ENCODE measurements at regions not wholly inside any gene's neighbourhood (a gene's known extent, or its start where the extent isn't known, plus 50 kb on each side); places are given as distances from the start of the nearest gene placed in this dataset.

DNA sequence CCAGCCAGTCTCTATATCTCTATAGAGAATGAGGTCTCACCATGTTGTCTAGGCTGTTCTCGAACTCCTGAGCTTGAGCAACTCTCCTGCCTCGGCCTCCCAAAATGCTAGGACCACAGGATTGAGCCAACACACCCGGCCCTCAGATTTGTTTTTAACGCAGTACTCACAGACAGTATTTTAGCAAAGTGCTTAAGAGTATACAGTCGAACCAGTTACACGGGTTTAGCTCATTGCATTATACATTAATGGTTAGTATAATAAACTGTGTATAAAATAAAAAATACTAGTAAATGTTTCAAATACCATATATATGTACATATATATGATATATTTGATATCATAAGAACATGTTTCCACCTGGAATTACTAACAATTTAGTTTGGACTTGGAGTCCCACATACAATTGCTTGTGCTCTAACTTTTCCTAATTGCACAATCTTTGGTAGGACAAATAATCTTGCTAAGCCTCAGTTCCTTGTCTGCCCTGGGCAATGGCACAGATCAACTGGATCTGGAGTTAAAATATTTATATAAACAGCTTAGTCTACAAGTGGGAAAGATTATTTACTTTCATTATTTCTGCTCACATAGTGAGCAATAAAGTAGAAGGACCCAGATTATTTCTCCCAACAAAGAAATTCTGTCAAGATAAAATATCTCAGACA, 508.9 kb upstream of the LRATD1 start:
- no peak for DNase-seq

DNA sequence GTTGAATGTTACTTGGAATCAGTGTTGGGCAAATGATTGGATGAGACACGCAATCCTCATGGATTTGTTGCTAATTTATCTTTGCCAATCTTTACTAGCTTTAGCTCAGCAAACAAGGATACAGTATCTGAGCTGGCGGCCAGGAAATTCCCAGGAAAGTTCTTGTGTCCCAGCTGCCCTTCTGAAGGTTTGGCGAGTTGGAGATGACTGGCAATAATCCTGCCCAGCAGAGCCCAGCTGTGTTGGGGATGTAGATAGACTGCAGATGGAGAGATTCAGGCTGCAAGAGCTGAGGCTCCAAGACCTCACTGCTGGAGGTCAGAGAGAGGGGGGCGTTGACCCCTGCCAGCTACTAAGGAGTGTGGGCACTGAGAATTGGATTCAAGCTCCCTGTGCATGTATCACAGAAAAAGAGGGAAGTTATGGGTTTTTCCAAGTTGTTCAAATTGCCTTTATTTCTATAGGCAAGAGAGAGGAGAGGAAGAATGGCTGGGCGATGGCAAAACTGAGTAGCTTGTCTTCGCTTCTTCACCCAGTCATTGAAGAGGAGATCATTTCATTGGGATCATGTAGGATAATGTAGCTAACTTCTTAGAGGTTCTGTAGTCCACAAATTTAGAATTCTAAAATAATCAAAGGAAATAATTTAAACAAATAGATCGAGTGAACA, 506.8 kb upstream of the LRATD1 start:
- no peak for DNase-seq

DNA sequence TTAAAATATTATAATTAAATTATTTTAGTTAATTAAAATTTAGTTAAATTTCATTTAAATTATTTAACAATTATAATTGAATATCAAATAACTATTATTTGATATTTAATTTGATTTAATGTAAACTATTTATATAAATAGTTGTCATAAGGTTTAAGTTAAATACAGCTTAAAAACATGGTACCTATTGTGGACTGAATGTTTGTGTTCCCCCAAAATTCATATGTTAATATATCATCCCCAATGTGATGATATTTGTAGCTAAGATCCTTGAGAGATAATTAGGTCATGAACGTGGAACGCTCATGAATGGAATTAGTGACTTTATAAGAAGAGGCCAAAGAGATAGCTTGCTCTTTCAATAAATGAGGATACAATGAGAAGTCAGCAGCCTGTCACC, 505.7 kb upstream of the LRATD1 start:
- no peak for DNase-seq

DNA sequence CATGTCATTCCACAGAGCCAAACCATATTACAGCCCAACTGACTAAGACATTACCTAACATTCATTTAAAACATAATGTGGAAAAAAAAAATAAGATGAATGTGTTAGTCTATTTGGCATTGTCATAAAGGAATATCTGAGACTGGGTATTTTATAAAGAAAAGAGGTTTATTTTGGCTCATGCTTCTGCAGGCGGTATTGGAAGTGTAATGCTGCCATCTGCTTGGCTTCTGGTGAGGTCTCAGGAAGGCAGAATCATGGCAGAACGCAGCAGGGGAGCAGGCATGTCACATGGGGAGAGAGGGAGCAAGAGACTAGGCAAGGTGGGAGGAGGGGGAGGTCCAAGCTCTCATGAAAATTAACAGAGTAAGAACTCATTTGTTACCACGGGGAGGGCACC, 504.8 kb upstream of the LRATD1 start:
- DNase-seq: no peak

DNA sequence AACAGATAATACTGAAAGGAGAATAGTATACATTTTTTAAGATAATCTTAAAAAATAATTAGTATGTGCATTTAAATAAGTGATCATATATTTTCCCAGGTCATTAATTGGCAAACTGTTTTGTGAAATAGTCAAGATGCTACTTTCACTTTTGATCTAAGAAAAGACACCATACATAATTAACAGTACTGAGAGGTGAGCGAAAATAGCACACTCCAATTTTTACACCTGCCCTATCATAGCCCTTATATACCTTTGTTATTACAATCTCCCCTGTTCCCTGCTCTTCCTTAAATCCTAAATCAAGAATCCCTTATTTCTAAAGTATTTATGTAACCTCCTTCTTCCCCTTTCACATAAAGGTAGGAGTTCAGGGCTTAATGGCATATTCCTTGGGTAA, 500.1 kb upstream of the LRATD1 start:
- no peak for DNase-seq

DNA sequence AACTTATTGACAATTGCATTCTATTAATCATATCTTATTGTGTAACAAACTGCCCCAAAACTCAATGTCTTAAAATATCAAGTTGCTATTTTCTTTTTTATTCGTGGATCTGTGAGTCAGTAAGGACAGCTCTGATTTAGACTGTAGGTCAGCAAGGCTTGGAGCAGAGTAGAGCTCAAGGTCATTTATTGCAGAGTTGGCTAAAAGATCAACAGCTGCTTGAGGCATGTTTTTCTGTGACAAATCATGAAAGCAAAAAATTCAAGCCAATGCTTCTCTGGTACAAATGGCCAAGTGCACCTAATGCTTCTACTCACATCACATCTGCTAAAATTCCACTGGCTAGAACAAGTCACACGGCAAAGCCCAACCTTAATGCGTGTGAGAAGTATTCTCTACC, 497.7 kb upstream of the LRATD1 start:
- DNase-seq: no peak

DNA sequence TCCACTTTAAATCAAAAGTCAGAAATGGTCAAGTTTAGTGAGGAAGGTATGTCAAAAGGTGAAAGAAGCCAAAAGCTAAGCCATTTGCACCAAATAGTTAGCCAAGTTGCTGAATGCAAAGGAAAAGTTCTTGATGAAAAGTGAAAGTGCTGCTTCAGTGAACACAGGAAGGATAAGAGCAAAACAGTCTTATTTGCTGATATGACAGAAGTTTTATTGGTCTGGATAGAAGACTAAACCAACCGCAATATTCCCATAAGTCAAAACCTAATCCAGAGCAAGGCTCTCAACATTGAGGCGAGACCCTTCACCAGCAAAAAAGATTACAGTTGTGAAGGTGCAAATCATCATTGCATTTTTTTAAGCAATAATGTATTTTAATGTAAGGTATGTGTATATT, 496.5 kb upstream of the LRATD1 start:
- no peak for DNase-seq

DNA sequence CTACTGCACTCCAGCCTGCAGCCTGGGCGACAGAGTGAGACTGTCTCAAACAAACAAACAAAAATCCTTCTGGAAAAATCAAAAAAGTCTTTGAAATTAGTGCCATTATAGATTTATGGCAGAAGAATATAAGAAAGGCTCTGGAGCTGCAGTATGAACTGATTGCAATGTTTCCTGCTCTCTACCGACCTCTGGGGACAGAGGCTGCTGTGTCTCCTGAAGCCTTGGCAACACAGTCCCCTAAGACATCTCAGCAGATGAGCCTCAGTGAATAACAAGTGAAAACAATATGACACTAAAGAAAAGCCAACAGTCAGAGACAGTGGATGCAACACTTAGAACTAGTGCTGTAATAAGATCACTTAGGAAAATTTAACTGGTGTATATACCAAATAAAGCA, 494.9 kb upstream of the LRATD1 start:
- DNase-seq: no peak

DNA sequence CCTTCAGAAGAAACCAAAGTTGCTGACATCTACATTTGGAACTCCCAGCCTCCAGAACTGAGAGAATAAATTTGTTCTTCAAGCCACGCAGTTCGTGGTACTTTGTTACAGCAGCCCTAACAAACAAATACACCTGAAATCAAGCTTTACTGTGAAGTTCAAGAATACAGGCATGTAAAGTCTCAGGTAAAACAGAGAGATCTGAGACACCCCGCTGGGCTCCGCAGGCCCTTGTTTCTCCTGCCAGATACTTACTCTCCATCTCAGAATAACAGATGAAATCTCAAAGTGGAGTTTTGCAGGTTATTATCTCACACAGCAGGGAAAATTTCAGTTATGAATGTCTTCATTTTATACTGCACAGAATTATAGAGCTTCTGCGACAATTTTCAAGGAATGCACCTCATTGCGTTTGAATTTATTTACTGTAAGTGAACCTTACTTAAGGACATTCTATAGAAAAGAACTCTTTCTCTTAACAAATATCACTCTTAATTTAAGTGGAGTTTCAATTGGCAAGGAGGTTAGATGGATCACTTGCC, 492.4 kb upstream of the LRATD1 start:
- DNase-seq: no peak

DNA sequence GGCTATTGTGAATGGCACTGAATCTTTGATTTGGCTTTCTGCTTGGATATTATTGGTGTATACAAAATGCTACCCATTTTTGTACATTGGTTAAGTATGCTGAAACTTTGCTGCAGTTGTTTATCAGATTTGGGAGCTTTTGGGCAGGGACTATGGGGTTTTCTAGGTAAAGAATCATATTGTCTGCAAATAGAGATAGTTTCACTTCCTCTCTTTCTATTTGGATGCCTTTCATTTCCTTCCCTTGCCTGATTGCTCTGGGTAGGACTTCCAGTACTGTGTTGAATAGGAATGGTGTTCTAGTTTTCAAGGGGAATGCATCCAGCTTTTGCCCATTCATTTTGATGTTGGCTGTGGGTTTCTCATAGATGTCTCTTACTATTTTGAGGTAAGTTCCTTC, 489.1 kb upstream of the LRATD1 start:
- no peak for DNase-seq

DNA sequence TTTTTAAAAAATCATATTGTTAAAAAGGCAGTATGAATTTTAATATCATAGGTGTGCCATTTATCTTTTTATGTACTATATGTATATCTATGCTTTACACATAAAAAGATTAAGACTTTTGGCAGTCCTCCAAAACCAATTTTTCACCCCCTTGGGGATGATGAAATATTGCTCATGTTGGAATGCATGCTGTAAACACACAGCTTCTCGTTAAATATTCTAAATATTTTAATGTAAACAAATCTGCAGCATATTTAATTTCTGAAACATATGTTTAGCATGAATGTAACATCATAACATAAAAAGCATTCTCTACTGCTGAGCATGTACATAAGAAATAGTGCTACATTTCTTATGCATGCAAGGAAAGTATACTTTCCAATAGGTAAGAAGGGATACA, 484.3 kb upstream of the LRATD1 start:
- DNase-seq: no peak

DNA sequence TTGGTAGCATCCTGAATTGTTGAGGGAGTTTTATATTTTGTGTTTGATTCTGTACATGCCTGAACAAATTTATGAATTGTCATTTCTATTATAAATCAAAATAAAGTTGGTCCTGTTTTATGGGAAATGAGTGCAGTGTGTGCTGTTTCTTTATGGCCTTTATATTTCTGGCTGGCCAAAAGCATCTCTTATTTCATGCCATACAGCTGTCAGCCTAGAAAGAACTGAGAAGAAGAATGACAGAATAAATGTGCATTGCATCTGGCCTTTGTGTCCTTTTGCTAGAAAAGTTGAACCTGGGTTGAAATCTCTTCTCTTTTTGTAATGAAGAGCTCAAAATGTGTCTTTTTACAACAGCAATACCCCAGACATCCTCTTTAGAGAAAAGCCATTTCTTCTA, 474.7 kb upstream of the LRATD1 start:
- no peak for DNase-seq

DNA sequence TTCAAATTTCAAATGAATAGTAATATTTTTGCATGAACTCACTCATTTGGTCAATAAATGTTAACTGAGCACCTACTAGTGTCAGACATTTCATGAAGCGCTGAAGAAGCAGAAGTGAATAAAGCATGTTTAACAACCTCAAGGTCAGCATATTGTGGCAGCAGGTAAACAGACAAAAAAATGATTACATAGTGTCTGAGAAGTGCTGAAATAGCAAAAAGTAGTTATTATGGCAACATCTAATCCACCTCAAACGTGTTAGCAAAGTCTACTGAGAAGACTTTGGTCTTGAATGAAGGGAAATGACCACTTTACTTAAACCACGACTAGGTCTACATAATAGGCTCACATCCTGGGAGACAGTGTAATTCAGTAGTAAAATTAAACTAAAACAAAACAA, 452.2 kb upstream of the LRATD1 start:
- no peak for DNase-seq

DNA sequence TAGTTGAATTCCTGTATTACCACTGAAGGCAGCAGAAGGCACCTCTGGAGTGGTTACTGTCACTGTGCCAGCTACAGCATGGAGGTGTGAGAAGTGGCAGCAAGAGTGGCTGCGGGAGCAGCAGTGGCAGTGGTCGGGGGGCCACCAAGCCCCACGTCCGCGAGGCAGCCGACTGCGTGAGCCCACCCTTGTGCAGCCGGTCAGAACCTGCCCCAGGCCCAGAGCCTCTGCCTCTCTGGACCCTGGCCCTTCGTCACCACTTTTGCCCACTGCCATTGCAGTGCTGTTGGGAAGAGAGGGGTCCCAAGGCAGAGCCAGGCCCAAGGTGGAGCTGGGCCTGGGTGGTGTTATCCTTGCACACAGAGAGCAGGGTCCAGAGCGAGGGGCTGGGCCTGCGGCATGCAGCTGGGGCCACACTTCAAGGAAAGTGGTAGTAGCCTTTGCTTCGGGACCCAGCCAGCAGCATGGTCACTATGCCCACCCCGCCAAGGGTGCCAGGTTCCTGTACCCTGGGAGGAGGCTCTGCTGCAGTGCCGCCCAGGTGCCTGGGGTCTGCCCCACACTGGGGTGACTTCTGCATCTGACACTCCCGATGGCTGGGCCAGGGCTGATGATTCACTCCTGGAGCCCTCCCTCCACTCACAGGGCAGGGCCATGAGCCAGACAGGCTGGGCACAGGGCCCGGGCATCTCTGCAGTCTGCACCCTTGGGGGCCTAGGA, 450.1 kb upstream of the LRATD1 start:
- DNase-seq: no peak

DNA sequence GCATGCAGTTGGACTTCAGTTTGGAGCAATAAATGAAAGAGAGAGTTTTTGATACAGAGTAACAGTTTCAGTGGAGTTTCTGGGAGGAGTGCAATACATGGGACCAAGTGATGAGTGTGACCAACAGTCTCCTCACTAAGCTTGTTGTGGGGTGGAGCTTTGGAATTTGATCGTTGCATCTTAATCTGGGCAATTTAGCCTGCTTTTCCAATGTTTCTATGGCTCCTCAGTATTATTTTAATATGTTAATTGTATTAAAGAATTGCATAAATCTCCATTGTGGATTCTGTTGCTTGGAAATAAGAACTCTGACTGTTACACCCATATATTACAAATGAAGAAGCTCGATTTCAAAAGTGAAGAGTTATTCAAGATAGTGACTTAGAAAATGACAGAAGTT, 446.6 kb upstream of the LRATD1 start:
- DNase-seq: no peak

DNA sequence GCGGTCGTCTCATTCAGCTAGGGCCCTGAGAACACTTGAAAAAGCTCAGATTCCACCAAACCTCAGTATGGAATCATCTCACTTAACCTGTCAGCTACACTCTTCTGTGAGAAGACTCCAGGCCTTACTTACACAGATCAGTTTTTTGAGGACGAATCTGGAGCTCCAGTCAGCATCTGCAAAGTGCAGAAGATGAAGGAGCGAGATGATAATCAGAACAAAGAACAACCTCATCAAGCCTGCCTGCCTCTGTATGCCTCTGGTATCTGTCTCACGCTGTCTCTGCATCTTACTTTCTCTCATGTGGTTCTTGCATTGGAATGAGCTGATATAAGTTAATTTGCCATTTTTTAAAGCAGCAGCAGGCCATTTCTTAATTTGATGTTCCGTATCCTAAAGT, 444.1 kb upstream of the LRATD1 start:
- no peak for DNase-seq

DNA sequence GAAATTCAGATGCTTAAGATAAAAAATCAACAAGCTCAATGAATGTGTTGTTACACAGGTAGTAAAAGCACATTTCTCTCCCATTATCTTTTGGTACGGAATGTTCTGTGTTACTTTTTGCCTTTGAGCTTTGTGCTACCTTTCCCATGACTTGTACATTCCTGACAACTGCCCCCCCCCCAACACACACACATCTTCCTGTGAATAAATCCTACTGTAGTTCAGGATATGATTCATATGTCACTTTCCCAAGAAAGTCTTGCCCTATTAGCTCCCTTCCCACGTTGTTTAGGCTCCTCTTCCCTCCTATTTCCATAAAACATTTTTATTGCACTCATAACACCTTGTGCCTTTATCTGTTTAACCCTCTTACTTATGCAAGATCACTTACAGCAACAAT, 442.6 kb upstream of the LRATD1 start:
- DNase-seq: no peak

DNA sequence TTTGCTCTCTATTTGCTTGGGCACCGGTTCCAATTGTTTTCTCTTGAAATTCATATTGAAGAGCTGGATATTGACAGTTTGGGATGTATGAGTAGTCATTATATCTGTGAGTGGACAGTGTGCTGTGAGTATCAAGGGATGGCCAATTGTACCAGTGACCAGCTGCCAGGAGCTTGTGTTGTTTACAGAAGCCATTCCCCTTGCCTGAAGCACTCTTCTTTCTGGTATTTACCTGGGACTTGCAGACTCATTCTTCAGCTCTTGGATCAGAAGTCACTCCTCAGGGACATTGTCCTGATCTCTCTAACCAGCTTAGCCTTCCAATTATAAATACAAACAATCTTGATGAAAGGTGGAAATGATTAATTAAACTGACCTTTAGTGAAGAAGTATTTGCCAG, 438.3 kb upstream of the LRATD1 start:
- no peak for DNase-seq

DNA sequence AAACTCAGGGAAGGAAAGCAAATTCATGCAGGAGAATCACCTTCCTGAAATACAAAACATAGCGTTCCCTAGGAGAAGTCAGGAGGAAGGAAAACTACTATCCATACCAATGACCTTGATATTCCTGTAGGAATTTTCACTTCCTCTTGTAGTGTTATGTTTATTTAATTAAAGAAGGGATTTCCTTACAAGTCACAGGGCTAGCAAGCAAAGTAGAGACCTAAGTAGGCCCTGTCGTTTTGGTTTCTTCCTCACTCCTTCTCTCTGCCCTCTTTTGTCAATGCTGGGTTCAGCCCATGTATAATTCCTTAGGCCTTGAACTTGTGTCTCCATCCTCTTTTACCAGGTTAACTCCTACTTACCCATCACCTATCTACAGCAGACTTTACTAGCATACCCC, 435.2 kb upstream of the LRATD1 start:
- DNase-seq: no peak

DNA sequence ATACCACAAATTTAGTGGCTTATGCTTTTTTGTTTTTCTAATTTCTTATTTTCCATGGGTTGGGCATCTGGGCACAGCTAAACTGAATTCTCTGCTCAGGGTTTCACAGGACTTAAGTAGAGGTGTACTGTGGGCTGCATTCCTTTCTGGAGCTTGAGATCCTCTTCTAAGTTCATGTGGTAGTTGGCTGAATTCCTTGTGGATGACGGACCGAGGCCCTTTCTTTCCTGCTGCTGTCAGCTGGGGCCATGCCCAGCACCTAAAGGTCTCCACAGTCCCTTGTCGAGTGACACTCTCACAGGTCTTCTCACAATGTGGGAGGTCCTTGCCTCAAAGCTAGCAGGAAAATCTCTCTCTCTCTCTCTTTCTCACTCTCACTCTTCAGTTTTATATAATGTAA, 433.5 kb upstream of the LRATD1 start:
- DNase-seq: no peak

DNA sequence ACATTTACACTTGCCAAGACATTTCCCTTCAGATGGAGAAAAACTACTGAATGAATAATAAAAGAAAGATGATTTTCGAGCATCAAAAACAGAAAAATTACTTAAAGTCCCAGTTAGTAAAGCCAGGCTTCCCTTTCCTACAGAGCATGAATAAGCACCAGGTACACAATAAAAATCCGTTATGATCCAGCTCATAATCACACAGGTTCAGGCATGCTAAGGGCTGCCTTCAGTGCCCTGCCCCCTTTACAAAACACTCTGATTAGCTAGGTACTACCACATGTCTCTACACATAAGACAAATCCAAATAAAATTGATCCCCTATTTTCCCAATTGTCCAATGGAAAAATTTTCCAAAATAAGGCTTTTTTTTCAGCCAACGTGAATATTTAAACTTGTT, 413.2 kb upstream of the LRATD1 start:
- no peak for DNase-seq

DNA sequence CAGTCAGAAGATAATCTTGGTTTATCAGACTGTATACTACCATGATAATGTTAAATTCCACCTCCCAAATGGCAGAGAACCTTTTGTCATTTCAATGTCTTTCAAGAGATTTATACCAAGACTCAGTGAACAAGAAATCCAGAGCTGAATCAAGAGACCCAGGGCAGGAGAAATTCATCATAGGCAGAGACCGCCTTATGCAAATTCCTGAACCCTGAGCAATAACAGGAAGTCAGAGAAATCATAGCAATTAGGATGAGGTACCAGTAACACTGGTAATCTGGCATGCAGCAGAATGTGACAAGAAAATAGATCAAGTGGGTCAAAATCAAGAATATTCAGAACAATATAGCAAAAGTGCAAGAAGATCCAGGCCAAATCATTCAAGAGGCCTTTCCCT, 412.4 kb upstream of the LRATD1 start:
- DNase-seq: no peak

DNA sequence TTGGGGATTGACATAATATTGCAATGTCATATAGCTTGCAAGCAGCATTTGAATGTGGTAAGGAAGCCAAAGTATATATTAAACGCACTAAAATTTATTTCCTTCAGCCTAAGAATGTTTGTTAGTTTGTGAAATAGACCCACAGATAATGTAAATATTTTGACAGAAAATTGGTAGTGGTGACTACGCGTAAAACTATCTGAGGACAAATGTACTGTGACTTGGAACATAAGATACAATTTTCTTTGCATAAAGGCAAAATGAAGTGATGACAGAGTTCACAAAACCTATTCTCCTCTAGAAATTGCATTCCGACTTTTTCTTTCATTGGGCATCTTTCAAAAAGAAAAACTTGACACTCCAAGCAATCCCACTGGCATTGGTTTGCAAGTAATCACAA, 411.1 kb upstream of the LRATD1 start:
- DNase-seq: no peak

DNA sequence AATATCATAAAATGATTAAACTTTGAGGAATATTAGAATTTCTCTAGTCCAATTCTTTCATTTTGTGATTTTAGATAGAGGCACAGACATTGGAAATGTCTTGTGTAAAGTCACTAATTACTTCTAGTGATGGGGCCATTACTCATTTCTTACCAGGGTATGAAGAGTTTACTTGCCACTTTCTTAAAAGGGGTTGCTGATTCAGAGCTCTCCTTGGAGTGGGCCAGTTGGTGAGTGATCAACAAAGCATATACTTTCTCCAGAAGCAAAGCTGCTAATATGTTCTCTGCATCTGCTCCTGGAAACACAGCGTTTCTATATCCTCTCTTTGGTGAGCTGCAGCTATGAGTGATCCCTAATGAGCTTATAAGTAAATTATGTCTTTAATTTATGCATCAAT, 408.9 kb upstream of the LRATD1 start:
- no peak for DNase-seq

Data from CD4-positive, alpha-beta T cell treated with Interleukin-6 for 4 hours (primary cell).